ENCODE measurements at regions not wholly inside any gene's neighbourhood (a gene's known extent, or its start where the extent isn't known, plus 50 kb on each side); places are given as distances from the start of the nearest gene placed in this dataset.

DNA sequence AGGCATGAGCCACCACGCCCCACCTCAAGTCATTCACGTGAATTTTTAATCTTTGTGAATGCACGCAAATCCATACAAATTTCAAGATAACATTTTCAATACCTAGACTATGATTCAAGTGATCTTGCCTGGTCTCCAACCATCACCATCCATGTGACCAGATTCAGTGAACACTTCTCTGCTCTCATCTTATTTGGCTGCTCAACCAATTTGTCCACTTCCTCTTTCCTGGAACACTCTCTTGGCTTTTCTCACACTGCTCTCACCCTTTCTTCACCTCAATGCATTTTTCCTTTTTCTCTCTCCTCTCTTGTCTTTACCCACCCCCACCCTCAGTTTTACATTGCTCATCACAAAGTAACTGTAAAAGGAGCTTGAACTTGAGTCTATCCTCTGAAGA is 354.7 kb upstream of the KIF2A start:
- no peak for DNase-seq (ENCODE audit: low spot score in 2 of 2)
- 96 to 98% methylated on average over 3 of the region's 3 CpGs for WGBS, 2 donors
- TF ChIP-seq, protein P1, sequence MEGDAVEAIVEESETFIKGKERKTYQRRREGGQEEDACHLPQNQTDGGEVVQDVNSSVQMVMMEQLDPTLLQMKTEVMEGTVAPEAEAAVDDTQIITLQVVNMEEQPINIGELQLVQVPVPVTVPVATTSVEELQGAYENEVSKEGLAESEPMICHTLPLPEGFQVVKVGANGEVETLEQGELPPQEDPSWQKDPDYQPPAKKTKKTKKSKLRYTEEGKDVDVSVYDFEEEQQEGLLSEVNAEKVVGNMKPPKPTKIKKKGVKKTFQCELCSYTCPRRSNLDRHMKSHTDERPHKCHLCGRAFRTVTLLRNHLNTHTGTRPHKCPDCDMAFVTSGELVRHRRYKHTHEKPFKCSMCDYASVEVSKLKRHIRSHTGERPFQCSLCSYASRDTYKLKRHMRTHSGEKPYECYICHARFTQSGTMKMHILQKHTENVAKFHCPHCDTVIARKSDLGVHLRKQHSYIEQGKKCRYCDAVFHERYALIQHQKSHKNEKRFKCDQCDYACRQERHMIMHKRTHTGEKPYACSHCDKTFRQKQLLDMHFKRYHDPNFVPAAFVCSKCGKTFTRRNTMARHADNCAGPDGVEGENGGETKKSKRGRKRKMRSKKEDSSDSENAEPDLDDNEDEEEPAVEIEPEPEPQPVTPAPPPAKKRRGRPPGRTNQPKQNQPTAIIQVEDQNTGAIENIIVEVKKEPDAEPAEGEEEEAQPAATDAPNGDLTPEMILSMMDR (IDR thresholded peaks at IDR 0.05) = no peak
- no peak for TF ChIP-seq POLR2A (IDR thresholded peaks at IDR 0.05)
- H3K4me3 ChIP-seq (ENCODE audit: low read depth, poor library complexity, severe bottlenecking) = no peak overlapping the region
- intact Hi-C loops (cut with DNase I; ENCODE audit: low total_unique reads) = no loop called here

DNA sequence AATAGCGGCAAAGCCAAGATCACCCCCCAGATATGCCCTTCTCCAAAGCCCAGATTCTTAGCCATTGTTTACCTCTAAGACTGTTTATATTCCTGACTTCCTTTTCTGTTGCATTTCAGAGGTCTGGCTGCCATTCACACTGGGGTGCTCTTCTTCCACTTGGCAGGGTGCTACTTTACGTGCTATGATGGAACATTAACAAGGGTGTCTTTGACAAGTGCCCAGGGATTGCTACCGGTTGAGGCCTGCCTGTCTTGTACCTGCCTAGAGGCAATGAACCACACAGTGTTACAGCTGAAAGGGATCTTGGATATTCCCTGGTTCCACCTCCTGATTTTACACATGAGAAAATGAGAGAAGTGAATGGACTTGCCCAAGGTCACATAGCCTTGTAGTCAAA is 352.1 kb upstream of the KIF2A start:
- TF ChIP-seq, protein P1 (IDR thresholded peaks at IDR 0.05) = no peak
- no peak for TF ChIP-seq POLR2A (IDR thresholded peaks at IDR 0.05)
- no peak for DNase-seq (ENCODE audit: low spot score in 2 of 2)
- 52 to 53% methylated on average over 3 of the region's 3 CpGs for WGBS, 2 donors
- H3K4me3 ChIP-seq (ENCODE audit: low read depth, poor library complexity, severe bottlenecking) = no peak overlapping the region
- intact Hi-C loops (cut with DNase I; ENCODE audit: low total_unique reads) = no loop called here

DNA sequence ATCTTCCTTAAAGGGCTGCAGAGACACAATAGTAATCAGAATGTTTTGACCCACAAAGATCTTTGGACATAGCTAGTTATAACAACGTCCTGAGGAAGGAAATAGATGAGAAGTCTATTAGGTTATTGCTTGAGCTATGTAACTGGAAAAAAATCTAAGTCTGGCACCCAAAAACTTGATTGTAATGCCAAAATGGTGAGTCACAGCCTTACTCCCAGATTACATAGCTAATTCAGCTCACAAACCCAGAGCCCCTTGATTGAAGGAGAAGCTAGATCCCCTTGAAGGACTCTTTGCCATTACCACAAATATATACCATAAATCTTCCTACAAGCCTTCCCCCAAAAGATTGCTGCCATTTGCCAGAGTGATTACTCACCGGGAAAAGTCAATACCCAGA is 341.8 kb upstream of the KIF2A start:
- WGBS, 2 donors = 37 to 40% methylated on average over 2 of the region's 2 CpGs
- TF ChIP-seq POLR2A (IDR thresholded peaks at IDR 0.05) = no peak
- TF ChIP-seq, protein P1 (IDR thresholded peaks at IDR 0.05) = no peak

DNA sequence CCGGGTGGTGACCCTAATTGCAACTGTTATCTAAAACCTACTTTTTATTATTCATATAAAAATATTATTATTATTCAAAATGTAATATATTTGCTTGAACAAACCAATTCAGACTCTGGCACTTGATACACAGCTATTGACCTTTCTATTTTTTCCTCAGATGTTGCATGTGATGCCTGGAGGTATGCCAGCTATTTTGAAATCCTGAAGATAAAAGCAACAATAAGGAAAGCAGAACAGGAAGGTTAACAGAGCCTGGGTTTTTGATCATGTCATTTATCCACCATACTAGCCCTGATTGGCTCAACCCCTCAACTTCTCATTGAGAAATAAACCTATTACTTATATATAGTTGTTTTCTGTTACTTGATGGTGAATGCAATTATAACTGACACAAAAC is 340.9 kb upstream of the KIF2A start:
- H3K4me3 ChIP-seq (ENCODE audit: low read depth, poor library complexity, severe bottlenecking) = no peak overlapping the region
- no peak for DNase-seq (ENCODE audit: low spot score in 2 of 2)
- intact Hi-C loops (cut with DNase I; ENCODE audit: low total_unique reads) = no loop called here
- TF ChIP-seq, protein P1 (IDR thresholded peaks at IDR 0.05) = no peak
- no peak for TF ChIP-seq POLR2A (IDR thresholded peaks at IDR 0.05)
- WGBS, 2 donors = 94 to 97% methylated on average over 1 of the region's 1 CpG

More for the DNA sequence above, 341.8 kb upstream of the KIF2A start:
- no peak for DNase-seq (ENCODE audit: low spot score in 2 of 2)
- intact Hi-C loops (cut with DNase I; ENCODE audit: low total_unique reads) = no loop called here
- H3K4me3 ChIP-seq (ENCODE audit: low read depth, poor library complexity, severe bottlenecking) = no peak overlapping the region

DNA sequence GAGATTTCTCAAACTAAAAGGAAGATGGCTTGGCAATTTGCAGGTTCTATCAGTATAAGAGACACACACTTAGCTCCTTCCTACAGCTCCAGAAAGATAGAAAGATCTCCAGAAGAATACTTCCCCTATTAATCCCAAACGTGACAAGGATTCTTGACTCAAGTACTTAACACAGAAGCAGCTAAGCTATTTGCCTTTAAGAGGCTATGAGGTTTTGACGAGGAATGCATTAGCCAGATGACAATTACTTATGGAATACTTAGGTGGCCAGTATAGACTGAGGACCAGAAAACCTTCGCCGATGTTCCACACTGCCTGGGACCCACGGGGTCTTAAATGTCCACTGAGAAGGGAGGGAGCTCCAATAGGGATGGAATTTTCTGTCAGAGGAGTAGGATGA is 340.5 kb upstream of the KIF2A start:
- no peak overlapping the region for H3K4me3 ChIP-seq (ENCODE audit: low read depth, poor library complexity, severe bottlenecking)
- no peak for DNase-seq (ENCODE audit: low spot score in 2 of 2)
- TF ChIP-seq POLR2A (IDR thresholded peaks at IDR 0.05) = no peak
- TF ChIP-seq, protein P1 (IDR thresholded peaks at IDR 0.05) = no peak
- 81 to 84% methylated on average over 5 of the region's 5 CpGs for WGBS, 2 donors
- intact Hi-C loops (cut with DNase I; ENCODE audit: low total_unique reads) = no loop called here

DNA sequence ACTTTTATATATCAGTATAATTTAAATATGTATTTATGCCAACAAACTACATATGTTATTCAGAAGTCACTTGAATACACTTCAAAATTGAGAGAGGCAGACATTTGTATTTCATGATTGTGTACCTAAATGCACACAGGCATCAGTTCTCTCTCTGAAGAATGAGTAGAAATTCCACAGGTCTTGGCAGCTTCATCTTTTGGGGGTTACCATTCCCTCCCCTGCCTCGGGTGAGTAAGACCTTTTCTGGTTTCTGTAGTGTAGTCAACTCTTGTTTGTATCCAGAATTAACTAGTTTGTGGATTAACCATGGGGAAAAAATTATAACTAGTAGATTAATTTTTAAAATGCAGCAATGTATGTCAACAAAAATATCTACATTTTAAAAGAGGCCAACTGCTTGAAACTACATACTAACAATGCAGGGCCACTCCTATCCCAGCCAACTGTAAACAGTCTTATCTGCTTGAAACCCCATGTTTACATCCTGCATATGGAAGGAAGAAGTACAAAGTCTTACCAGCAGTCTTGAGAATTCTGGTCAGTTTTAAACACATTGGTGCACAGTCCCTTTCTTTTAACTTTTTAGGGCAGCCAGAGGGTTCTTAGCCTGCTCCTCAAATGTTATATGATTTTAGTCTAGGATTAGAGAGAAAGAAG is 339.6 kb upstream of the KIF2A start:
- intact Hi-C loops (cut with DNase I; ENCODE audit: low total_unique reads) = no loop called here
- DNase-seq (ENCODE audit: low spot score in 2 of 2) = no peak
- WGBS, 2 donors = 17 to 27% methylated on average over 1 of the region's 1 CpG
- H3K4me3 ChIP-seq (ENCODE audit: low read depth, poor library complexity, severe bottlenecking) = no peak overlapping the region
- TF ChIP-seq POLR2A (IDR thresholded peaks at IDR 0.05) = no peak
- TF ChIP-seq, protein P1 (IDR thresholded peaks at IDR 0.05) = no peak

All from lower leg skin (tissue), 4 donors.